KBM-7 (cell line): ENCODE measurements at regions not wholly inside any gene's neighbourhood (a gene's known extent, or its start where the extent isn't known, plus 50 kb on each side); places are given as distances from the start of the nearest gene placed in this dataset.
"Not testable (repeated sequence)": the region's sequence is repeated elsewhere in the genome, so short reads cannot be mapped to it uniquely, and the experiment has no call there.

Source experiments
- DNase-seq: peaks from one replicate; pipeline ENCODE4 v3.0.0-alpha.2; 2015
- in situ Hi-C: fragments of 300-500 bp; cut with MboI; formaldehyde crosslinking; loops from 2 replicates; pipeline ENCODE4 v1.14.3; 2020; ENCODE audit warnings: low sequenced_read_pairs, low pct_unique_long_range_greater_than_20kb, mixed read lengths

GRCh38 chr6:44004136-44004535 lies 123.1 kb downstream of the MRPL14 start:
- in situ Hi-C loops, result no loop called here
- no peak for DNase-seq

- no peak for DNase-seq
- in situ Hi-C loops, result no loop called here
Observed at GRCh38 chr6:44003345-44004061, 123.7 kb downstream of the MRPL14 start.

GRCh38 chr6:44002593-44003344 lies 124.5 kb downstream of the MRPL14 start:
- in situ Hi-C loops, result no loop called here
- DNase-seq, result no peak

- in situ Hi-C loops, result no loop called here
- no peak for DNase-seq
Observed at GRCh38 chr6:44002067-44002592, 125.1 kb downstream of the MRPL14 start.

GRCh38 chr6:44001318-44002066 lies 125.8 kb downstream of the MRPL14 start:
- in situ Hi-C loops, result no loop called here
- DNase-seq, result peak; percentile 52

GRCh38 chr6:44000164-44000842 lies 126.9 kb downstream of the MRPL14 start:
- in situ Hi-C loops, result no loop called here
- DNase-seq, result peak; percentile 67

GRCh38 chr6:43999628-44000027 lies 127.6 kb downstream of the MRPL14 start:
- DNase-seq, result no peak
- in situ Hi-C loops, result no loop called here

GRCh38 chr6:43998592-43999243 lies 128.5 kb downstream of the MRPL14 start:
- in situ Hi-C loops, DNase-seq: not testable (repeated sequence)

- in situ Hi-C loops, result not testable (repeated sequence)
Observed at GRCh38 chr6:43997990-43998585, 129.2 kb downstream of the MRPL14 start.

GRCh38 chr6:43997345-43997677 lies 129.9 kb downstream of the MRPL14 start:
- in situ Hi-C loops, result no loop called here
- DNase-seq, result no peak

More at GRCh38 chr6:43997990-43998585, 129.2 kb downstream of the MRPL14 start:
- not testable (repeated sequence) for DNase-seq

GRCh38 chr6:43996618-43997344 lies 130.5 kb downstream of the MRPL14 start:
- in situ Hi-C loops, result no loop called here
- no peak for DNase-seq

- no peak for DNase-seq
- in situ Hi-C loops, result no loop called here
Observed at GRCh38 chr6:43995137-43995536, 132.1 kb downstream of the MRPL14 start.

- in situ Hi-C loops, result no loop called here
- DNase-seq, result peak; percentile 43
Observed at GRCh38 chr6:43993881-43994523, 133.2 kb downstream of the MRPL14 start.

GRCh38 chr6:43992783-43993644 lies 134.2 kb downstream of the MRPL14 start:
- in situ Hi-C loops, result no loop called here
- DNase-seq, result no peak

GRCh38 chr6:43992126-43992663 lies 135.1 kb downstream of the MRPL14 start:
- DNase-seq, result no peak
- in situ Hi-C loops, result no loop called here
